ENCODE measurements at regions not wholly inside any gene's neighbourhood (a gene's known extent, or its start where the extent isn't known, plus 50 kb on each side); places are given as distances from the start of the nearest gene placed in this dataset.

DNA sequence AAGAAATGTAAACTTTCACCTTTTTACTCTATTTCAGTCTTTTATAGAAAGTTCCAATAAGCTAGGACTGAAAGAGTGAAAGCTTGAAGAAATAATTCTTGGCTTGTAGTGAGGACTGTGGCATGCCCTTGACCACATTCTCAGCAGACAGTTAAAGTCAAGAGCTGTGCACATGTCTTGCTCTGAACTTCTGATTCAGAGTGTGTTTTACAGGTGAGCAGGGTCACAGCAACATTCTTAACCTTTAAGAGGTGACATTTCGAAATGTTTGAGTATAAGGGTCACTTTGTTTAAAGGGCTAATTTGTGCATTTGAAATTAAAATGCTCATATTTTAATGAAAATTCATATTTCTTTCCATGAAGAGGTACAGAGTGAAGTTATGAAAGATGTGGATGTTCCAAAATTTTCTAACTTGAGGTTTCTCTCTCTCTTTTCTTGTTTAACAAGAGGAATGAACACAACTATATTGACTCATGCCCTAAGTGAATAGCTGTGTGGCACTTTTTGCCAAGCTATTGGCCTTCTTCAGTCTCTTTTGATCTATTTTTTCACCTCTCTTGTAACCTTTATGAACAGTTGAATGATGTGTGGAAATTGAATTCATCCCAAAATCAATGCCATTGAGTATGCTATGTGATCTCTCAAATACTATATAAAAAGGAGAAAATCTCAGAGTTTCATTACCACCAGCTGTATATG is 918.1 kb downstream of the ADGRL2 start:
- no peak for DNase-seq

DNA sequence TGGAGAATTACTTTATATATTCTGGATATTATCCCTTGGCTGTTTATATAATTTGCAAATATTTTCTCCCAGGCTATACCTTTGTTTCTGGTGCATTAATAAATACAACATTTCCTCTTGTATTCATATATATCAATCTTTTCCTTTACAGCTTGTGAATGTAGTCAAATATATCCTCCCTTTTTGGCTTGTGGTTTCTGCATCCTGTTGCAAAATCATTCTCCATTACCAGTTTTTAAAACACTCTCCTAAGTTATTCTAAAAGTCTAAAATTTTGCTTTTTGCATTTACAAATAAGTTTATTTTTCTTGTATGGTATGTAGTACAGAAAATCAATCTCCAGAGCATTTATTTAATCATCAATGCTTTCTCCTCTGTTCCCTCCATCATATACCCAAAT is 909.4 kb downstream of the ADGRL2 start:
- DNase-seq, result no peak

DNA sequence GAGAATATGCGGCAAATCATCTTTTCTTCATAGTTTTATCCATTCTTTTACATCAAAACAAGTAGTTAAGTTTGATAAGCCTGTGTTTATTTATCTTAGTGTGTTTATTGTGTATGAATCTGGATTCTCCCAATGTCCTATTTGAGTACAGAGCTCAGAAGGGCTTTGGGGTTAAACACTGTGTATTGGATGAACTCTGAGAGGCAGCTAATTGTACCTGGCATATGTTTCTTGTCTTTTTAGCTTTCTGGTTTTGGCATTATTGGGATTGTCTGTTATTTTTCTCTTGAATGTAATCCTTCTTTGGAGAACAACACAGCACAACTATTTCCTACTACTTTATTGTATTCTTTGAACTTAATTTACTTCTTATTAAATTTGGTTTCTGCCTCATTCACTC is 906.9 kb downstream of the ADGRL2 start:
- no peak for DNase-seq

DNA sequence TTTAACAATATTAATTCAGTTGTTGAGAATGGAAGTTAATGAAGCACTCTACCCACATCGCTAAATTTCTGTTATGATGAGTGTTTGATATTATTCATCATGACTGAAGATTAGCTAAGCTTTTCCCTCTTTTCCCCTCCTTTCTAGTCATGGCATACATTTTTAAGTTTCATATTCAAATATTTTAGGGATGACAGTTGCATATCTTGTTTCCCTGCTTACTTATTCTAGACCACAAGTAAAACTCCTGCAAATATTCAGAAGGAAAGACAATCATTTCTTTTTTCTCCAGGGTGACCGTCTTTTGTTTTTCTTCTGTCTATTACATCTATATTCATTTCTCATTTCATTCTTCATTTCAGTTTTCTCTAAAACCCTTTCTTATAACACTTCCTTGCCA is 906.0 kb downstream of the ADGRL2 start:
- DNase-seq, result no peak

DNA sequence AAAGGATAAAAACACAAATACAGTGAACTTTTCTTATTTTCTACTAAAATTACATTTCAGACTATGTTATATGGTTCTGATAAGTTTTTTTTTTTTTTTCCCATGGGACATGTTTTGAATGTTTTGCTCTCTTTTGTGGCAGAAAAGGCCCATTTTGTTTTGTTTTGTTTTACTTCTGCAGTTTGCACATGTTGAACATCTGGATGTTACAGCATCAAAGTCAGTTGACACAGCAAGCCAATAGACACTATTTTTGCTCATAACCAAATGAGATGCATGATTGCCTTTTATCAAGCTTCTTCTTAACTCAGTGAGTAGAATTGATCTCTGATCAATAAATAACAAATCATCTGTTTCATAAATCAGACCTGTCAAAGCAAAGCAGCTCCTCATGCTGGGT is 904.2 kb downstream of the ADGRL2 start:
- DNase-seq, result no peak

DNA sequence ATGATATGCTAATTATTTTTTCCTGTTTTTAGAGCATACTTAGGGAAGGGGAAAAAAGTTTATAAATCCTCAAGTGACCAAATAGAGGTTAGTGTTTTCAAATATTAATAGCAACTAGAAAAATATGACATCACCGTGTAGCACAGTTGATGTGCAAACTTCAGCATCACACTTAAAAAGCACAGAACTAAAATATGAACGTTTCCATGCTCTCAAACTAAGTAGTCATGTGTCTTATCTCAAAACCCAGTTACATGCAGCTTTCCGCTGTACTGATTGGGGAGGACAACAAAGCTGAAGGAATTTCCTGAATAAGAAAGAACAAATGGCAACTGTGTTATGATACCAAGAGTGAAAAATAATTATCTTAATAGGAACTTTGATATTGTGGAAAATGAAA is 903.7 kb downstream of the ADGRL2 start:
- DNase-seq, result no peak

DNA sequence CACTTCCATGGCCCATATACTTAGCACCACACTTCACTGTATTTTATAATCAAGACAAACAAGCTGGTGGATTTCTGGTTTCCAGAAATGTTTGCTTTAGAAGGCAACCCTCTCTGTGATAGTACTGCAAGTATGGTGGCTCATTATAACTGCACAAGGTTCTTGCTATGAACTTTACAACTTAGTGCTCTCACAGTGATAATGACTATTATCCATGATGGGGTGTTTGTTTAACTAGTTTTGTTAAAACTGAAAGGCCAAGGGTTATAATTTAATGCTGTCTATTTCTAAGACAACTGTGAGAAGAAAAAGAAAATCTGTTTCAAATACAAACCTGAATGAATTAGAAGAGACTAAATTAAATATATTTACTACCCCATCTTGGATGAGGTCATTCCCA is 903.2 kb downstream of the ADGRL2 start:
- no peak for DNase-seq

DNA sequence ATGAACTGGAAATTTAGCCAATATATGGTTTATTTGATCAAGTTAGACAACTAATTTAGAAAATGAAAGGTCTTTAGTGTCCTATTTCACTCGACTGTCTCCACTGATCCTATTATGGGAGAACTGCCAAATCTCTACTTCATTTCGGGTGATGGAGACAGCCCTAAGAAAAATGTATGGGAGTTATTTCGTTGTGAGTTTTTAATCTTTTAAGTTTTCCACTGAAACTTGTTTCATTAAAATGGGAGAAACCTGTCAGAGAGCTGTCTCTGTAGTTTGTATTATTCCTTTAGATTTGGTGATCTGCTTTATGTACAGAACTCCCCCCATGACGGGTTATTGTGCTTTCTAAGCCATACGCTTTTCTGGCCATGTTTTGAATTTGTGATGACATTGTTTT is 899.7 kb downstream of the ADGRL2 start:
- no peak for DNase-seq

DNA sequence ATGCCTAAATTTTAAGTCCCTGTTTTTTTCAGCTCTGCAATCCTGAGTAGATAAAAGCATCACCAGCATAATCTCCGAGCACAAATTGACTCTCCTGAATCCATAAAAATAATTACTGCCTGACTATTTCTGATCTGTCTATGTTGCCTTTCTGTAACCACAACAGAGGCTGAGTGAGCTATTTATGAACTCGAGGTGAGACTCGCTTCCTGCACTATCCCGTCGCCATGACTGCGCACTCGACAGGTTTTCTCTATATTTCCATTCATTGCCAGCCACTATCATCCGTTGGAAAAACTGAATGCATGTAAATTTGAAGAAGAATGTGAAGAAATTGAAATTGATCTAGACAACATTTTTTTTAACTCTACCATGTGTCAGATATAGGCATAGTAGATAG is 897.2 kb downstream of the ADGRL2 start:
- no peak for DNase-seq

DNA sequence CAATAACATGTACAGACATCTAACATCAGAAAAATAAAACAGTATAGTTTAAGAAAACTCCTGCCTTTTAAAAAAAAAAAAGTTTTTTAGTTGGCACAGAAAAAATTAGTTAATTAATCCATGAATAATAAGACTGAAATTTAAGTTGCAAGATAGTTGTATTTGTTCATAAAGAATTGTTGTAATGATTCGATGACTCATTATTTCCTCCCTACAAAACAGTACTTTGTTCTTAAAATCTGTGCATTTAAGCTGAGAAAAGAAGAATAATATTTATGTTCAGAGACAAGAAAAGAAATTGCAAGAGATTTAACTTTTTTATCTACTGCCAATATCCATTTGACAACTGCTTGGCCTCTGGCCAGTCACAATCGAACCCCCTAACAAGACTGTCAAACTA is 894.7 kb downstream of the ADGRL2 start:
- DNase-seq, result no peak

DNA sequence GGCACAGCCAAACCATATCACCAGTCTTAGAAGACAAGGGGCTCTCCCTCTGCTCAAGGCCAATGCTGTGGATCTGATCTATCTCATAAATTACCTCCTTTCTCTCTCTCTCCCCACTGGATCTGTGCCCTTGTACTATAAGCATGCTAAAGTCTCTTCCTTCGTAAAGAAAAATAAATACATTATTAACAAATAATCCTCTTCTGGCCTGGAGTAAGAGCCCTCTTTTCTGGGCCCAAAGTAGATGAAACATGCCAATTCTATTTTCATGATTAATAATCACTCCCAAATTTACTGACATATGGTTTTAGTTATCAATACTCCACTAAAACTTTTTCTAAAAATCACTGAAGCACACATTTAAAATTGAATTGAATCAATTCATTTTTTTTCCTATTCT is 889.7 kb downstream of the ADGRL2 start:
- no peak for DNase-seq

DNA sequence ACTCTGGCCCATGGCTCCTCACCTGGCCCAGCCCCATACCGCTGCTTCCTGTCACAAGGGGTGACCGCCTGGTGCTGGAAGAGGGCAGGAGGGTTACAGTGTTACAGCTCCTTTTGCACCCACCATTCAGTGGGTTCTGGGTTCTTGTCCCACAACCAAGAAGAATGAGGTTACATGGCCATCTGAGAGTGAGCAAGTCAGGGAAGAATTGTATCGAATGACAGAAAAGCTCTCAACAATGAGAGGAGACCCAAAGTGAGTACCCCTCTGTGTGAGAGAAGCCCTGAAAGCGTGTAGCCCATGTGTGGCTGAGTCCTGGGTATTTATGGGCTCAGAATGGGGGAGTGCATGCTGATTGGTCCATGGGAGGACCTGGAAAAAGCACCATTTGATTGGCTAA is 888.5 kb downstream of the ADGRL2 start:
- DNase-seq, result no peak

DNA sequence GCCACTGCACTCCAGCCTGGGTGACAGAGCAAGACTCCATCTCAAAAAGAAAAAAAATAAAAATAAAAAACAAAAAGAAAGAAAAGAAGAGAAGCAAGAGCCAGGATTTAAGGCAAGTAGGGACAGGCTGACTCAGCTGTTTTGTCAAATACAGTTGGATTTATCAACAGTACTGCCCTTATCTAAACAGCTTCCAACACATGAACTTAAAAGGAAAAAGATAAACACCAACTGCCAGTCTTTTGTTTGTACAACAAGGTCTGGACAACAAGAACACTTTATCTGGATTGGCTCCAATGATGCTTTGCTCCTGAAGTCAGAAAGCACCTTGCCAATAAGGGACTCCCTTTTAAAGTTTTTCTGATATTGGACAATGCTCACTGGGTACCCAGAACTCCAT is 886.0 kb downstream of the ADGRL2 start:
- no peak for DNase-seq

DNA sequence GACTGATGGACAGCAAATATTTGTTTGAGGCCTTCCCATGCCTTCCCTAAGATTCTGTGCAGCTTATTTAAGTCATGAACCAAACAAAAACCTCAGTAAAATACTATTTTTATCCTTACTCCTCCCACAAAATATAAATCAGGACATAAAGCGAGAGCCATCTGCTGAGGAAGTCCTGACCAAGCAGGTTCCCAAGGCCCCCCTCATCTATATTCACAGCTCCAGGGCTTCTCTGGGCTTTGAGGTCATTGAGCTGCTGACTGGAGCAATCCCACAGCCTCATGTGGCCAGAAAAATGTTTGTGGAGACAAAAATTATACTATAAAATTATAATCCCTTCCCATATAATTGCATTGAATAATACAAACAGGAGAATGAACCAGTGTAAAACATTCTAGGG is 846.2 kb downstream of the ADGRL2 start:
- DNase-seq, result no peak

DNA sequence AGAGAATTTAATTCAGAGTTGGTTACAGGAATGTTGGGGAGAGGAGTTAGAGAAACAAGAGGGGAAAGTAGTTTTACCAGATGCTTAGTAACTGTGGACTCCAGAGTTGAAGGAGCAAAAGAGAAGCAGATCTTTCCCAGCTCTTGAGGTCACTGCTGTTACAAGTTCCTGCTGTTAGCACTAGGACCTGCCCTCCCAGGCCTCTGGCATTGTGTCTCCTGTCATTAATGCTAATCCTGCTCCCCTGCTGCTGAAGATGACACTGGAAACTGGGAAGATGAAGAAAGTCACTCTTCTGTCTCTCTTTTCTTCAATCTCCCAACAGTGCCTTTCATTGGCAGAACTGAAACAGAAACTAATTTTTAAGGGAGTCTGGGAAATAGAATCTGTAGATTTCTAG is 845.6 kb downstream of the ADGRL2 start:
- DNase-seq, result no peak

DNA sequence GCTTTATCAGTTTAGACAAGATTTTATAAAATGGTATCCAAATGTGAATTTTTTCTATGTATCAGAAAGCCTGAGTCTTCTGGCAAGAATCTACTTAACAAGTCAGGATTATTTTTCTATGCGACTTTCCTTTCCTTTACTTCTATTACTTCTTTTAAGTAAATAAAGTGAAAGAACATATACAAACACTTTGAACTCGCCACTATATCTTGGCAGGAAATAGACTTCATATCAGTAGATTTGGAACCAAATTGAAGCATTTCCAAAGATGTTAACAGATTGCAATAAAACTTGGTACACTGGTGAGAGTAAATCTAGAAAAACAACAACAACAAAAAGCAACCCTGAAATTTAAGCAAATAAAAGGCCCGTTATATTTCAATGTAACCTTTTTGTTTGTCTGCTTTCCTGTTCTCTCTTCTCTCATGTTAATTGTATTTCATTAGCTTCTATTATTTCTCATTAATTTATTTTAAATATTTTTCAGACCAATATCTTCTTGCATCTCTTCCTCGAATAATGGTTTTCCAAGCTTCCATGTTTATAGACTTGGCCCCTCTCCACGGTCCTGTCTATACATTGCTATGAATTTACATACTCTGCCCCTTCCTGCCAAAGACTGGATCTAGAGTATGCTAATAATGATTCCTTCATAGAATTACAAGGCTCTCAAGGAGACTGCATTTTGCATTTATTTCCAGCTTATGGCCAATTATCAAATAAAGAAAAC is 843.6 kb downstream of the ADGRL2 start:
- DNase-seq, result no peak

DNA sequence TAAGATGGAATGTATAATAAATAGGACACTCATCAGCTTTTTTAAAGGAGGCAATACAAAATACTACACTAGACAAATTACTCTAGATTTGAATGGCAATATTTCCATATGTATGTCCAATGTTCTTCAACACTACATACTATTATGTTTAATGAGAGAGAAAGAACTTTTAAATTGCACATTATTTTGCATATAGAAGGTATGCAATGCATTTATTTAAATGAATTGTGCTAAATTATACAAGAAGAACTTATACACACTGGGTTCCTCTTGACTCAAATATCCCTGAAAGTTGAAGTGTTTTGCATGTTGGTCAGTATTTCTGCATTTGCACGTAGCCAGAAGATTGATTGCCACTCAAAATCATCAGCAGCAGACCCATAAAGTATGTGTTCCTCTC is 839.6 kb downstream of the ADGRL2 start:
- DNase-seq, result no peak

DNA sequence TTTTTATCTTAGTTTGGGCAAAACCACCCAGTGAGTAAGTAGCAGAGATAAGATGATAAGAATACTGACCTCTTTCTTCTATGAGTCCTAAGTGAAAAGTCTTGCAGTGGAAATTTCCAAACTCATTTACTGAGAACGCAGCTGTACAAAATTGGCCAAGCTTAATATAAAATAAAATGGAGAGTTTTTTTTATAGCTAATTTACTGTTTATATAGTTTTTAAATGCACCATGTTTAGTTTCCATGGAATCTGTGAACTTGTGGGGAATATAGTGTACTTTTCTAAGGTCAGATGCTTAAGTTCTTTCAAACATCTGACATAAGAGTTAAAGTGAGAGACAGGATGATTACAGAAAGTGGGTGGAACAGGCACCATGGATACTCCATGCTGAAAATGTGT is 833.5 kb downstream of the ADGRL2 start:
- DNase-seq, result no peak

DNA sequence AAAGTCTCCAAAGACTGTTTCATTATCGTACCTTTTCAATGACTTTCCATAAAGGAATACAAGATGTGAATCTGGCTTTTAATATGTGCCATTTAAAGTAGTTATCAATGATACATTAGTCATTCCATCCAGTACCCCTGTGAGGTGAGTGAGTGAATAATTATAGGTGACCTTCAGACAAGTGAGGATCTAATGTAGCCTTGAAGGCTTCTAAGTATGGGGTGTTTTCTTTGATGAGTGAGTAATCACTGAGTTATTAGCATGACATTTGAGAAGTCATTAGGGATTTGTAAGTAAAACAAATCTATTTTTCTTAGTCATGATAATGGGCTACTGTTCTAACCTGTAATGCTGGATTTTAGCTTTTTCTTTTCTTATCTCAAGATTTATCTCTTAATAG is 831.4 kb downstream of the ADGRL2 start:
- DNase-seq, result no peak

DNA sequence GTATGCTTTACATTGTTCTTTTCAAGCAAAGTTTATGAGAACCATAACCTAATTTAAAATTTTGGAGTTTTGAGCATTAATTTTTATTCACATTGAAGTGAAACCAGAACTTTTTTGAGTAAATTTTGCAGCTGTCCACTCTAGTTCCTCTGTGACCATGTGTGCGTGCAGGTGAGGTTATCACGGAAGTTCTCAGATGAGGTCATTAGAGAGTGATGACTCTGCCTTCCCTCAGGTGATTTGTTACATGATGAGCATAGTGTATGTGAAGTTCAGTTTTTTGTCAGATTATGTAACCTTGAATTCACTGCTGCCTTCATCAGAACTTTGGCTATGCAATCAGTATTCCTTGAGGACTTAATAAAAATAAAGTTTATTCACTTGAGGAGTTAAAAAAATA is 828.2 kb downstream of the ADGRL2 start:
- DNase-seq, result no peak

DNA sequence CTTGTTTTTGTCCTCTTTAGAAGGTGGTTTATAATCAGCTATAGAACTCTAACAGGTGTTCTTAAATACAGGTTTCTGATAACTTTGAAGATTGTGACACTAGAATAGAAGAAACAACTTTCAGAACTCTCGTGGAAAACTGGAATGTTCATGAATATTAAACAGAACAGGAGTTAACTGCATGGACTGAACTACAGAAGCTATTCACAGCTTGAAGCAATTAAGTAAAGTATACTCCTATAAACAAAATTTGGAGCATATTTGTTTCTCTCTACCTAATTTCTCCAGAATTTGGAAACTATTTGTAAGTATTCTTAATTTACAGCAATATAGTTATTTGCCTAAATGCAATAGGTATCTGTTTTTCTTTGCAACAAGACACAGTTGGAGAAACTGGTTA is 824.8 kb downstream of the ADGRL2 start:
- no peak for DNase-seq

DNA sequence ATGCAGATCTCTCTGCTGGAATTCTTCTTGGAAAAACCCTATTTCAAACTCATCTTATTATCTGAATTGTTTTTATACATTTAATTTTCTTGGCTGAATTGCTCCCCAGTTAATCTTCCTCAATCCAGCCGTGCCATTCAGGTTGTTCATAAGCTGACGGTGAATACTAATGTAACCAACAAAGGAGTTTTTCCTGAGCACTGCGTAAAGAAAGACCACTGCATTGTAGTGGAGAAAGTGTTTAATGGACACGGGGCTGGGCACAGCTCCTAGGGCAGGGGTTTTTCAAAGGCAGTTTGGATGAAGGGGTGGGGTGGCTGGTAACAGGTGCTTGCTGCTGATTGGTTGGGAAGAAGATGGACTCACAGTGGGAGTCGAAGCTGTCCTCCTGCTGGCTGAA is 820.3 kb downstream of the ADGRL2 start:
- no peak for DNase-seq

DNA sequence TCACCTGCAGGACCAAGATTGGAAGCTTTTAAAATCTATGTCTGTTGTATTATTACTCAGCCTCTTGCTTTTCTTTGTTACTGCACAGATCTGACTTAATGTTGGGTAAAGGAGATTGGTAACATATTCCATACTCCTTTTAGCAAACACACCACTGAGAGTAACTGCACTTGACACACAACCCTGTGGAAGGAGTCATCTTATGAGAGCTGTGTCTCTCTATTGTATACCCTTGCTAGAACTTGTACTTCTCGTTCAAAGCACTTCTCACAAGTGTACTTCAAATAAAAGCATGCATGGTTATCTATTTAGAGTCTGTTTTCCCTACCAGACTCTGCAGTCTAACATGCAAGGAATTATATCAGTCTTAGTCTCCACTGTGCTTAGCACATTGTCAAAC is 813.4 kb downstream of the ADGRL2 start:
- DNase-seq, result no peak

DNA sequence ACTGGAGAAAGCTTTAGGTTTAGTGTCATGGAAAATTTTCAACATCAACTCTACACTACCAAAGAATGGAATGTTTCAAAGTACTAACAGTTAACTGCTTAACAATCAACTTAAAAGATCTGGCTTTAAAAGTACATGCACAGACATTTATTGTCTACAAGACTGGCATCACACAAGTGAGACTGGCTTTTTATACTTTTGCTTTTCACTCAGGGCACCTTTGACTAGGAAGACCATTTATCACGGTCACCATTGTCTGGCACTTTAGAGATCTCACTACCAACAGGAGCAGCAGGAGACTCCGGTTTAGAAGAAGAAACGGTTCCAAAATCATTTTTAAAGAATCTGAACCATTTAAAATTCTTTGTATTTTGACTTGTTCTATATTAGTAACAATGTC is 812.3 kb downstream of the ADGRL2 start:
- DNase-seq, result no peak

DNA sequence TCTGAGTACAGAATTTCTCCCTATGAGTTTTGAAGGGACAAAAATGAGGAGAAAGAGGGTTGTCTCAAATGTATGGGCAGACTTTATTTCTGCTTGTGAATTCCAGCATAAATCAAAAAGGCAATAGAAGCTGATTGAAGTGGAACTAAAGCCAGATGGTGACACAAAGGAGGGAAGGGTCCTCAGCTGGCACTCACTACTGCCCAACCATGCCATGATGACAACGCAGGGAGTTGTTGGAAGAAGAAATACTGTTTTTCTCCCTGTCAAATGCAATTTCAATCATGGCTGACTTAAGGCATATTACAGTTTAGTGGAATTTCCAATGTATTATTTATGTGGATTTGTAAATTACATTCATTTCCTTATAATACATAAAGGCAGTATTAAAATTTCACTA is 805.8 kb downstream of the ADGRL2 start:
- DNase-seq, result no peak

Measured in suppressor macrophage treated with lipopolysaccharide for 1 hour (primary cell).